Smooth muscle cell (in vitro differentiated cells): ENCODE measurements at regions not wholly inside any gene's neighbourhood (a gene's known extent, or its start where the extent isn't known, plus 50 kb on each side); places are given as distances from the start of the nearest gene placed in this dataset.

ENCODE experiments used
- DNase-seq: peaks from one replicate; lab custom pipeline; 2025; ENCODE audit not compliant: unreplicated experiment; lab: John Stamatoyannopoulos, UW
- H2AFZ ChIP-seq: fragments of 200-600 bp; sonication (generic); 2 replicates; pipeline ENCODE4 v1.6.0; 2016; ENCODE audit warnings: antibody characterized with exemption, low read depth, mild to moderate bottlenecking
- H3F3A ChIP-seq: fragments of 200-600 bp; sonication (generic); 2 replicates; pipeline ENCODE4 v1.6.0; 2017; ENCODE audit warnings: antibody characterized with exemption, low read depth
- H3K27ac ChIP-seq: fragments of 200-600 bp; sonication (generic); 2 replicates; pipeline ENCODE4 v1.5.1; 2016; ENCODE audit warnings: low read depth, mild to moderate bottlenecking
- H3K27me3 ChIP-seq: fragments of 200-600 bp; sonication (generic); 2 replicates; pipeline ENCODE4 v1.6.1; 2016; ENCODE audit warnings: low read depth, mild to moderate bottlenecking
- H3K36me3 ChIP-seq: fragments of 200-600 bp; sonication (generic); 2 replicates; pipeline ENCODE4 v1.5.1; 2016; ENCODE audit warnings: low read depth
- H3K4me1 ChIP-seq: fragments of 200-600 bp; sonication (generic); 2 replicates; pipeline ENCODE4 v1.5.1; 2016; ENCODE audit warnings: low read depth
- H3K4me2 ChIP-seq: fragments of 200-600 bp; sonication (generic); 2 replicates; pipeline ENCODE4 v1.6.0; 2016; ENCODE audit warnings: mild to moderate bottlenecking
- H3K4me3 ChIP-seq: fragments of 200-600 bp; sonication (generic); 2 replicates; pipeline ENCODE4 v1.5.1; 2016; ENCODE audit warnings: mild to moderate bottlenecking
- H3K79me2 ChIP-seq: fragments of 200-600 bp; sonication (generic); 2 replicates; pipeline ENCODE4 v1.6.0; 2016; ENCODE audit warnings: low read depth, mild to moderate bottlenecking
- H3K9ac ChIP-seq: fragments of 200-600 bp; sonication (generic); 2 replicates; pipeline ENCODE4 v1.6.0; 2016; ENCODE audit warnings: low read depth
- H3K9me3 ChIP-seq: fragments of 200-600 bp; sonication (generic); replicated peaks from 2 replicates; pipeline ENCODE4 v1.5.1; 2016; ENCODE audit warnings: low read depth
- H4K20me1 ChIP-seq: fragments of 200-600 bp; sonication (generic); 2 replicates; pipeline ENCODE4 v1.6.0; 2016; ENCODE audit warnings: low read depth
- WGBS: methylation state at CpG from one replicate; pipeline ENCODE4 v1.1.7; 2016; ENCODE audit warnings: low lambda C conversion rate; 5-methylcytosine and 5-hydroxymethylcytosine counted together
- TF ChIP-seq, protein P1 (sequence below): fragments of 200-600 bp; sonication (generic); IDR thresholded peaks from 2 replicates; pipeline ENCODE4 v1.5.1; 2017; ENCODE audit warnings: borderline replicate concordance, mild to moderate bottlenecking, antibody characterized with exemption; ENCODE audit not compliant: insufficient read depth, poor library complexity, severe bottlenecking

DNA sequence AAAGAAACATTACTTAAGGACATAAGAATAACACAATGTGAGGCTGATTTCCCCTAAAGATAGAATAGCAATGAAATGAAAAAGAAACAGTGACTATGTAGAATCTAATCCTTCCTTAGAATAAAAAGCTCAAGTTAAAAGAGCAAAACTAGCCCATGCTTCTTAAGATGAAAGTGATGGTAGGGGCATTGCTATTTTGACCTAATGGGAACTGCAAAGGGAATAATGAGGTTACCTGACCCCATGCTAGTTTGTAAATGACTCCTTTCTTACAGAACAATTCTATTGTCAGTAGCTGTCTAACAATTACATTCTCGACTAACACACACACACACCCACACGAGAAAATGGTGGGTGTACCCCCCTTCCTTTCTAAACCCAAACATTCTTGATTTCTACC is 575.8 kb downstream of the CSNK1G3 start:
- no peaks in the 10 kb centered on the region for H3K36me3 ChIP-seq
- H3F3A ChIP-seq = no peaks in the 10 kb centered on the region
- H3K9ac ChIP-seq = no peak overlapping the region
- TF ChIP-seq, protein P1, sequence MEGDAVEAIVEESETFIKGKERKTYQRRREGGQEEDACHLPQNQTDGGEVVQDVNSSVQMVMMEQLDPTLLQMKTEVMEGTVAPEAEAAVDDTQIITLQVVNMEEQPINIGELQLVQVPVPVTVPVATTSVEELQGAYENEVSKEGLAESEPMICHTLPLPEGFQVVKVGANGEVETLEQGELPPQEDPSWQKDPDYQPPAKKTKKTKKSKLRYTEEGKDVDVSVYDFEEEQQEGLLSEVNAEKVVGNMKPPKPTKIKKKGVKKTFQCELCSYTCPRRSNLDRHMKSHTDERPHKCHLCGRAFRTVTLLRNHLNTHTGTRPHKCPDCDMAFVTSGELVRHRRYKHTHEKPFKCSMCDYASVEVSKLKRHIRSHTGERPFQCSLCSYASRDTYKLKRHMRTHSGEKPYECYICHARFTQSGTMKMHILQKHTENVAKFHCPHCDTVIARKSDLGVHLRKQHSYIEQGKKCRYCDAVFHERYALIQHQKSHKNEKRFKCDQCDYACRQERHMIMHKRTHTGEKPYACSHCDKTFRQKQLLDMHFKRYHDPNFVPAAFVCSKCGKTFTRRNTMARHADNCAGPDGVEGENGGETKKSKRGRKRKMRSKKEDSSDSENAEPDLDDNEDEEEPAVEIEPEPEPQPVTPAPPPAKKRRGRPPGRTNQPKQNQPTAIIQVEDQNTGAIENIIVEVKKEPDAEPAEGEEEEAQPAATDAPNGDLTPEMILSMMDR = no peak
- no peaks in the 10 kb centered on the region for H3K9me3 ChIP-seq
- no peaks in the 10 kb centered on the region for H3K79me2 ChIP-seq
- no peaks in the 10 kb centered on the region for H4K20me1 ChIP-seq
- no peak overlapping the region for H3K4me3 ChIP-seq
- WGBS = 57% methylated on average over 2 of the region's 2 CpGs
- no peak for DNase-seq
- H2AFZ ChIP-seq = no peak overlapping the region
- H3K4me2 ChIP-seq = no peak overlapping the region
- H3K27me3 ChIP-seq = no peaks in the 10 kb centered on the region
- peaks cover 14% of the 10 kb centered on the region for H3K4me1 ChIP-seq
- H3K27ac ChIP-seq = no peak overlapping the region

DNA sequence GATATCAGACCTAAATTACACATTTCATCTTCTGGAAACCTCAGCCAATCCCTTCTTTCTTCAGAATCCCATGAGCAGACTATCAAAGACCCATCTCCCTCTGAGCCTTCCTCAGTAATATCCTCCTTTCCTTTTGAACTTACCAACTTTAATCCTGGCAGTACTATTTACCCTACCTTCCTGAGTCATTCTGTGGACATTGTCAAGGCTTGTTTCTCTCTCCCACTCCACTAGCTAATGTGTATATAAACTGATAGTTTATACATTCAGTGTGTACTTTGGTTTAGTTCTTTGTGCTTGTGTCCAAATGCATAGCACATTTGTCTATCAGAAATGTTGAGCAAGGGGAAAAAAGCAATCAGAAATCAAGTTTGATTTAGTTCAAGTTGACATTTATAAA is 568.3 kb downstream of the CSNK1G3 start:
- H3F3A ChIP-seq = no peaks in the 10 kb centered on the region
- H3K9me3 ChIP-seq = no peaks in the 10 kb centered on the region
- no peaks in the 10 kb centered on the region for H4K20me1 ChIP-seq
- peak overlapping the region; percentile 28 for H3K4me2 ChIP-seq
- TF ChIP-seq, protein P1 = no peak
- peak overlapping the region; percentile 67 for H2AFZ ChIP-seq
- no peak for DNase-seq
- H3K27me3 ChIP-seq = no peaks in the 10 kb centered on the region
- no peak overlapping the region for H3K4me3 ChIP-seq
- H3K9ac ChIP-seq = no peak overlapping the region
- H3K27ac ChIP-seq = no peak overlapping the region
- H3K36me3 ChIP-seq = no peaks in the 10 kb centered on the region
- no peaks in the 10 kb centered on the region for H3K4me1 ChIP-seq
- H3K79me2 ChIP-seq = no peaks in the 10 kb centered on the region

DNA sequence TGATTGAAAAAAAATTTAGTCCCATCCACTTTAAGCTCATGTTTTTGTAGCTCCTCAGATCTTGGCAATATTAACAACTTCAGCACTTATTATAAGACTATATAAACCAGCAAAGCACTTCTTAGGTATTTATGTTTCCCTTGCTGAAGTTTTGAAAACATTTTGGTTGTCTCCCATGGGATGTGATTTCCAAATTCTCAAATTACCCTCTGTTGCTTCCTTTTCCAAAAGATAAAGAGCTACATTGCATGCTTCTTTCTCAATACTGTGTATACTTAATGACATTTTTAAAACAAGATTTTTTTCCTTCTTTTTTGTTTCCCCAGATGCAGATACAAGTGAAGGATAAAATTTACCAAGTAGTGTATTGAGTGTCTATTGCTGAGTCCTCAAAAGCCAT is 567.1 kb downstream of the CSNK1G3 start:
- Histone ChIP-seq H3K4me2 (no peak overlapping the region), H3K27me3 (no peaks in the 10 kb centered on the region), H4K20me1 (no peaks in the 10 kb centered on the region), H3K27ac (no peak overlapping the region), H3K79me2 (no peaks in the 10 kb centered on the region), H3K9me3 (no peaks in the 10 kb centered on the region), H3F3A (no peaks in the 10 kb centered on the region), H3K4me1 (no peaks in the 10 kb centered on the region), H3K4me3 (no peak overlapping the region), H2AFZ (no peak overlapping the region), H3K36me3 (no peaks in the 10 kb centered on the region), H3K9ac (no peak overlapping the region)
- TF ChIP-seq, protein P1 = no peak
- DNase-seq = no peak

DNA sequence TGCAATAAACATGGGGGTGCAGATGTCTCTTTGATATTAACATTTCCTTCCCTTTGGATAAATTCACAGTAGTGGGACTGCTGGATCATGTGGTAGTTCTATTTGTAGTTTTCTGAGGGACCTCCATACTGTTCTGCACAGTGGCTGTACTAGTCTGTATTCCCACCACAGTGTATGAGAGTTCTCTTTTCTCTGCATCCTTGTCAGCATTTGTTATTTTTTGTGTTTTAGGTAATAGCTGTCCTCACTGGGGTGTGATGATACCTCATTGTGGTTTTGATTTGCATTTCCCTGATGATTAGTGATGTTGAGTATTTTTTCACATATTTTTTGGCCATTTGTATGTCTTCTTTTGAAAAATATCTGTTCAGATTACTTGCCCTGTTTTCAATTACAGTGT is 562.5 kb downstream of the CSNK1G3 start:
- H3K36me3 ChIP-seq = no peaks in the 10 kb centered on the region
- H3K9ac ChIP-seq = no peak overlapping the region
- no peak overlapping the region for H3K4me3 ChIP-seq
- no peaks in the 10 kb centered on the region for H3F3A ChIP-seq
- no peaks in the 10 kb centered on the region for H3K79me2 ChIP-seq
- no peaks in the 10 kb centered on the region for H3K4me1 ChIP-seq
- no peak overlapping the region for H3K27ac ChIP-seq
- no peak overlapping the region for H2AFZ ChIP-seq
- no peaks in the 10 kb centered on the region for H3K27me3 ChIP-seq
- H4K20me1 ChIP-seq = no peaks in the 10 kb centered on the region
- TF ChIP-seq, protein P1 = no peak
- DNase-seq = no peak
- no peaks in the 10 kb centered on the region for H3K9me3 ChIP-seq
- no peak overlapping the region for H3K4me2 ChIP-seq
